ENCODE measurements at regions not wholly inside any gene's neighbourhood (a gene's known extent, or its start where the extent isn't known, plus 50 kb on each side); places are given as distances from the start of the nearest gene placed in this dataset.

- Histone ChIP-seq H3K27ac (ENCODE audit: low read depth in 2 of 2, low read length in 2 of 2) (no peak overlapping the region), H3K9ac (ENCODE audit: low read length in 3 of 3) (no peak overlapping the region), H3K4me1 (ENCODE audit: control insufficient read depth in 2 of 3, insufficient read depth in 2 of 3, low read depth in 1 of 3, low read length in 3 of 3) (no peaks in the 10 kb centered on the region), H3K27me3 (ENCODE audit: control insufficient read depth, insufficient read depth, low read length) (no peaks in the 10 kb centered on the region), H3K36me3 (ENCODE audit: control insufficient read depth in 2 of 3, insufficient read depth in 3 of 3, low read length in 3 of 3) (no peaks in the 10 kb centered on the region), H3K9me3 (ENCODE audit: control insufficient read depth in 2 of 3, insufficient read depth in 1 of 3, low read length in 3 of 3) (no peaks in the 10 kb centered on the region), H3K4me3 (ENCODE audit: low read length in 3 of 3) (no peak overlapping the region)
- no peak for TF ChIP-seq CTCF (IDR thresholded peaks at IDR 0.05; ENCODE audit: borderline replicate concordance, extremely low read depth, insufficient read depth)
- intact Hi-C loops (cut with DNase I): no loop called here
- FAIRE-seq: no peak
- no peak for DNase-seq
Observed at GRCh38 chr6:147905711-147906110, 397.2 kb downstream of the SAMD5 start.

- no peaks in the 10 kb centered on the region for H3K36me3 ChIP-seq (ENCODE audit: control insufficient read depth in 2 of 3, insufficient read depth in 3 of 3, low read length in 3 of 3)
- H3K27me3 ChIP-seq (ENCODE audit: control insufficient read depth, insufficient read depth, low read length): no peaks in the 10 kb centered on the region
- intact Hi-C loops (cut with DNase I): no loop called here
- no peak for TF ChIP-seq CTCF (IDR thresholded peaks at IDR 0.05; ENCODE audit: borderline replicate concordance, extremely low read depth, insufficient read depth)
- H3K9me3 ChIP-seq (ENCODE audit: control insufficient read depth in 2 of 3, insufficient read depth in 1 of 3, low read length in 3 of 3): no peaks in the 10 kb centered on the region
- no peak overlapping the region for H3K4me3 ChIP-seq (ENCODE audit: low read length in 3 of 3)
- no peak overlapping the region for H3K9ac ChIP-seq (ENCODE audit: low read length in 3 of 3)
- no peaks in the 10 kb centered on the region for H3K4me1 ChIP-seq (ENCODE audit: control insufficient read depth in 2 of 3, insufficient read depth in 2 of 3, low read depth in 1 of 3, low read length in 3 of 3)
- FAIRE-seq: no peak
- DNase-seq: no peak
- H3K27ac ChIP-seq (ENCODE audit: low read depth in 2 of 2, low read length in 2 of 2): no peak overlapping the region
Observed at GRCh38 chr6:147906361-147906760, 397.9 kb downstream of the SAMD5 start.

- Histone ChIP-seq H3K9ac (ENCODE audit: low read length in 3 of 3) (no peak overlapping the region), H3K27ac (ENCODE audit: low read depth in 2 of 2, low read length in 2 of 2) (no peak overlapping the region), H3K4me1 (ENCODE audit: control insufficient read depth in 2 of 3, insufficient read depth in 2 of 3, low read depth in 1 of 3, low read length in 3 of 3) (no peaks in the 10 kb centered on the region), H3K9me3 (ENCODE audit: control insufficient read depth in 2 of 3, insufficient read depth in 1 of 3, low read length in 3 of 3) (no peaks in the 10 kb centered on the region), H3K27me3 (ENCODE audit: control insufficient read depth, insufficient read depth, low read length) (no peaks in the 10 kb centered on the region), H3K36me3 (ENCODE audit: control insufficient read depth in 2 of 3, insufficient read depth in 3 of 3, low read length in 3 of 3) (no peaks in the 10 kb centered on the region), H3K4me3 (ENCODE audit: low read length in 3 of 3) (no peak overlapping the region)
- FAIRE-seq (no peak), DNase-seq (peak in 3 of 5 donors; percentile 55 to 81 (median 80))
- intact Hi-C loops (cut with DNase I): no loop called here
- TF ChIP-seq CTCF (IDR thresholded peaks at IDR 0.05; ENCODE audit: borderline replicate concordance, extremely low read depth, insufficient read depth): no peak
Observed at GRCh38 chr6:147909640-147910039, 401.1 kb downstream of the SAMD5 start.

- Histone ChIP-seq H3K9me3 (ENCODE audit: control insufficient read depth in 2 of 3, insufficient read depth in 1 of 3, low read length in 3 of 3) (no peaks in the 10 kb centered on the region), H3K27me3 (ENCODE audit: control insufficient read depth, insufficient read depth, low read length) (no peaks in the 10 kb centered on the region), H3K4me3 (ENCODE audit: low read length in 3 of 3) (no peak overlapping the region), H3K4me1 (ENCODE audit: control insufficient read depth in 2 of 3, insufficient read depth in 2 of 3, low read depth in 1 of 3, low read length in 3 of 3) (no peaks in the 10 kb centered on the region), H3K36me3 (ENCODE audit: control insufficient read depth in 2 of 3, insufficient read depth in 3 of 3, low read length in 3 of 3) (no peaks in the 10 kb centered on the region), H3K9ac (ENCODE audit: low read length in 3 of 3) (no peak overlapping the region), H3K27ac (ENCODE audit: low read depth in 2 of 2, low read length in 2 of 2) (no peak overlapping the region)
- no peak for DNase-seq
- FAIRE-seq: no peak
- no peak for TF ChIP-seq CTCF (IDR thresholded peaks at IDR 0.05; ENCODE audit: borderline replicate concordance, extremely low read depth, insufficient read depth)
- intact Hi-C loops (cut with DNase I): no loop called here
Observed at GRCh38 chr6:147910281-147910680, 401.8 kb downstream of the SAMD5 start.

Data from kidney (tissue), 13 donors.